Activated B cell treated with CpG ODN at 0.5 μM for 24 hours (primary cell): ENCODE measurements at regions not wholly inside any gene's neighbourhood (a gene's known extent, or its start where the extent isn't known, plus 50 kb on each side); places are given as distances from the start of the nearest gene placed in this dataset.

Source experiments
- ATAC-seq: fragments of 200-7000 bp; cut with Tn5 transposase; one replicate; pipeline ENCODE4 v1.10.0; 2021; ENCODE audit warnings: low read depth, mild to moderate bottlenecking, moderate library complexity
- CTCF ChIA-PET: fragments of 350-600 bp; sonication (Branson Sonifier 250); formaldehyde crosslinking; loops from one replicate; lab custom pipeline; 2021; ENCODE audit warnings: antibody characterized with exemption; lab: Charles Lee
- POLR2A ChIA-PET: fragments of 350-600 bp; sonication (Branson Sonifier 250); formaldehyde crosslinking; loops from one replicate; lab custom pipeline; 2021; ENCODE audit warnings: antibody characterized with exemption; lab: Charles Lee
- DNase-seq: peaks from one replicate; pipeline ENCODE4 v3.0.0; 2022
- H3K27ac Mint-ChIP-seq: one replicate; pipeline ENCODE4 v1.8.0; 2020; ENCODE audit warnings: mixed read lengths
- H3K27me3 Mint-ChIP-seq: one replicate; pipeline ENCODE4 v1.8.0; 2021; ENCODE audit warnings: mixed read lengths
- H3K36me3 Mint-ChIP-seq: one replicate; pipeline ENCODE4 v1.8.0; 2021; ENCODE audit warnings: low read depth, mixed read lengths
- H3K4me1 Mint-ChIP-seq: one replicate; pipeline ENCODE4 v1.8.0; 2021; ENCODE audit warnings: mixed read lengths
- H3K4me3 Mint-ChIP-seq: one replicate; pipeline ENCODE4 v1.8.0; 2020; ENCODE audit warnings: mild to moderate bottlenecking, mixed read lengths
- H3K9me3 Mint-ChIP-seq: one replicate; pipeline ENCODE4 v1.8.0; 2020; ENCODE audit warnings: mixed read lengths
- CTCF ChIP-seq: fragments of 200-600 bp; IDR thresholded peaks from one replicate; pipeline ENCODE4 v1.8.0; 2022; ENCODE audit warnings: antibody characterized with exemption, mild to moderate bottlenecking
- intact Hi-C: fragments of 100-400 bp; cut with micrococcal nuclease; formaldehyde crosslinking; loops from one replicate; pipeline ENCODE4 v1.15.1; 2024

- POLR2A ChIA-PET, result no interaction called here
- intact Hi-C loops, result no loop called here
- Mint-ChIP-seq H3K4me3 (no peak overlapping the region), H3K36me3 (no peaks in the 10 kb centered on the region), H3K27me3 (no peaks in the 10 kb centered on the region), H3K4me1 (no peaks in the 10 kb centered on the region), H3K9me3 (no peaks in the 10 kb centered on the region), H3K27ac (no peak overlapping the region)
- CTCF ChIA-PET, result no interaction called here
- no peak for DNase-seq
- ATAC-seq, result no peak
- TF ChIP-seq CTCF, result no peak
Observed at GRCh38 chr12:24060089-24060488, 110.6 kb upstream of the SOX5 start.

DNA sequence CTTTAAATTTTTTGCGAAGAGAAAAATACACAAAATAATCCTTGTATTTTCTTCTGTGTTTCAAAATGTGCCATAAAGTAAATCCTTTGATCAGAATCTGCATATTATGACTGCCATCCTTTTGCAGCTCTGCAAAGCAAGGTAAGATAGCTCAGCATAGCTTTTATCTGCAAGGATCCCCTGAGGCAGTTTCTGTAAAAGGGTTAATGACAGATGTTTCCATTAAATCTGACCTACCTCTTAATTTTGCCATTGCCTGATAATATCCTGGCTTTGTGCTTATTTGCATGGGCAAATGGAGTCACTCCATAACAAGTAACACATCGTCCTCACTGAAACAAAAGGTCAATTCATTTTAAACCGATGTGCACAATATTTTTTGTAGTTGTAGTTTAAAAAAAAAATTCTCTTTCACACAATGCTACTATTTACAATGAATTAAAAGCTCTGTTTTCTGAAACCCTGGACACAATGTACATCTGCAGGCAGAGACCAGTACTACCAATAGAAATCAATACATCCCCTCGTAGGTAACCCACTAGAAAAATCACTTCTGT is 108.5 kb upstream of the SOX5 start:
- no peaks in the 10 kb centered on the region for H3K27me3 Mint-ChIP-seq
- no peak for TF ChIP-seq CTCF
- DNase-seq, result no peak
- intact Hi-C loops, result no loop called here
- no peak overlapping the region for H3K4me3 Mint-ChIP-seq
- no peak for ATAC-seq
- H3K4me1 Mint-ChIP-seq, result no peaks in the 10 kb centered on the region
- H3K9me3 Mint-ChIP-seq, result no peaks in the 10 kb centered on the region
- no peak overlapping the region for H3K27ac Mint-ChIP-seq
- CTCF ChIA-PET, result no interaction called here
- H3K36me3 Mint-ChIP-seq, result no peaks in the 10 kb centered on the region
- POLR2A ChIA-PET, result no interaction called here

DNA sequence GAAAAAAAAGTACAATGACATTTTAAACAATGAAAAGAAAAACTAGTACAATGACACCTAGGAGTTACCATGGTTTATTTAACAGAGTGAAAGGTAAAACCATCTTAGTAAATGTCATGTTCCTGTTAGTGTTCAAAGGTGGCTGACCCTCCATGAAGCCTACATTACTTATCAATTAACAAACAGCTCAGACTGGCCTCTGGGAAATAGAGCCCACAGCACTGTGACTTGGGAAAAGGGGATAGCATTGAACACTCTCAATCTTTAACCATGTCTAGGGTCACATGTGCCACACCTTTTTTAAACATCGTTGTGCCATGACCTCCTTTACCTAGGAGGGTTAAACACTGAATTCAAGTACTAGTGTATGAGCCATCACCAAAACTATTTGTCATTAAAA is 106.3 kb upstream of the SOX5 start:
- Mint-ChIP-seq H3K4me1 (no peaks in the 10 kb centered on the region), H3K4me3 (no peak overlapping the region), H3K27me3 (no peaks in the 10 kb centered on the region), H3K27ac (no peak overlapping the region), H3K9me3 (no peaks in the 10 kb centered on the region), H3K36me3 (no peaks in the 10 kb centered on the region)
- ATAC-seq (no peak), DNase-seq (no peak)
- intact Hi-C loops, result no loop called here
- POLR2A ChIA-PET, result no interaction called here
- CTCF ChIA-PET, result no interaction called here
- TF ChIP-seq CTCF, result no peak

DNA sequence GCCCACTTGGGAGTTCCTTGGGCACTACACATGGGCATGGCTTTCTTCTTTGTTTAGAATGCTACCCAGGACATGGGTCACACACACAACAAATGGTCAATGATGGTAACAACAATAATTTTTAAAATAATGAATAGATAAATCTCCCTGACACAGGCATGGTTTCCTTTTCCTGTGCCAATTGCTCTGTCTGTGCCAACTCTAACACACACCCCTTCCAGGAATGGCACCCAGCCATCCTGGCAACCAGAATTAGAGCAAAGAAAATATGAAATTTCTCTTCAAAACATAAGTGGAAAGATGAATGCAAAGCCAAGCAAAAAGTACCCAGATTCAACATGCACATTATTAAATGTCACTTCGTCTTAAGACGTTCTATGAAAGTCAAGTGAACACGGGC is 104.9 kb upstream of the SOX5 start:
- H3K4me3 Mint-ChIP-seq, result no peak overlapping the region
- DNase-seq (no peak), ATAC-seq (no peak)
- H3K36me3 Mint-ChIP-seq, result no peaks in the 10 kb centered on the region
- no peaks in the 10 kb centered on the region for H3K27me3 Mint-ChIP-seq
- no peak for TF ChIP-seq CTCF
- ChIA-PET POLR2A (no interaction called here), CTCF (no interaction called here)
- H3K27ac Mint-ChIP-seq, result no peak overlapping the region
- no peaks in the 10 kb centered on the region for H3K4me1 Mint-ChIP-seq
- H3K9me3 Mint-ChIP-seq, result no peaks in the 10 kb centered on the region
- intact Hi-C loops, result no loop called here

DNA sequence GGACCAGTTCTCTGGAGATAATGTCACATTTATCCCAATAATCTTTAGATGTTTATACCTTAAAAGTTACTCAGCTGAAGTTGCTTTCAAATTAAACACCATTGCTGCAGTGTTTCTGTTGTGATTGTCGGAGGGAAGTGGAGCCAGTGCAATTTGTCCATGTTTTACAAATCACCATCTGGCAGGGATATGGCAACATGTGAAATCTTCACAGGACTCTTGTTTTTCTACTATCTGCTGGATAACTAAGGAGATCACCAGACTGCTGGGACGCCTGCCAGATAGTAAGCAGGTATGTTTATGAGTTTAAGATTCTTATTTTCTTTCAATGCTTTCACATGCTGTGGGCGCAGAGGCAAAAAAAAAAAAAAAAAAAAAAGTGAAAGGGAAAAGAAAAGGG is 100.3 kb upstream of the SOX5 start:
- intact Hi-C loops, result no loop called here
- CTCF ChIA-PET, result no interaction called here

More for the DNA sequence above, 100.3 kb upstream of the SOX5 start:
- TF ChIP-seq CTCF, result no peak
- no peaks in the 10 kb centered on the region for H3K36me3 Mint-ChIP-seq
- POLR2A ChIA-PET, result no interaction called here
- peaks cover 4% of the 10 kb centered on the region for H3K4me1 Mint-ChIP-seq
- H3K27ac Mint-ChIP-seq, result no peak overlapping the region
- H3K4me3 Mint-ChIP-seq, result no peak overlapping the region
- no peak for DNase-seq
- H3K9me3 Mint-ChIP-seq, result peaks cover 3% of the 10 kb centered on the region
- no peak for ATAC-seq
- H3K27me3 Mint-ChIP-seq, result no peaks in the 10 kb centered on the region
